SHP77 (cell line): ENCODE measurements at regions not wholly inside any gene's neighbourhood (a gene's known extent, or its start where the extent isn't known, plus 50 kb on each side); places are given as distances from the start of the nearest gene placed in this dataset.

ENCODE experiments used
- DNase-seq, 2 experiments: peaks; one replicate each; lab custom pipeline; 2025; lab: John Stamatoyannopoulos, UW

DNA sequence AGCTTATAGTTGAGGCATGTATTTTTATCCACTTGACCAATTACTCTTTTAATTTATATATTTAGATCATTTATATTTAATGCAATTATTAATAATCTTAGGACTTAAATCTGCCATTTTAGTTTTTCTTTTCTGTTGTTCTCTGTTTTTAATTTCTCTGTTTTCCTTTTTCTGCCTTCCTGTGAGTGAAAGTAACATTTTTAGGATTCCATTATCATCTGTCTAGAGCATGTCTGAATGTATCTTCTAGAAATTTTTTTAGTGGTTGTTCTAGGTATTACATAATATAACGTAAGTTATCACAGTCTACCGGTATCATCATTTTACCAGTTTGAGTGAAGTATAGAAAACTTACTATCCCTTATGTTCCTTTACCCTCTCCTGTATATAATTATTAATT, 197.3 kb downstream of the UNC5CL start:
- DNase-seq, result no peak

DNA sequence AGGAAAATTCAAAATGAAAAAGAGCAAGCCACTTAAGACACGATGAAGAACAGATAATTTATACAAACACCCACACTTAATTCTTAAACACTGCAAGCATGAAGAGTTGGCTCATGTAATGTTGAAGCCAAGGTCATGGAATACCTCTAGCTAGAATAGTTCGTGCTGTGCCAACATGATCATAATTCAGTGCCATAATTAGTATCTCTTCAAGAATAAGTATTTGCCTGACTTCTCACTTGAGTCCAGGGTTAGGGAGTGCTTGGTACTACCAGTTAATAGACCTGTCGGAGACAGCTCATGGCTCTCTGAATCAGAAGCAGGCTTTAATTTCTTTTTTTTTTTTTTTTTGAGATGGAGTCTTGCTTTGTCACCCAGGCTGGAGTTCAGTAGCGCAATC, 206.3 kb downstream of the UNC5CL start:
- no peak for DNase-seq

DNA sequence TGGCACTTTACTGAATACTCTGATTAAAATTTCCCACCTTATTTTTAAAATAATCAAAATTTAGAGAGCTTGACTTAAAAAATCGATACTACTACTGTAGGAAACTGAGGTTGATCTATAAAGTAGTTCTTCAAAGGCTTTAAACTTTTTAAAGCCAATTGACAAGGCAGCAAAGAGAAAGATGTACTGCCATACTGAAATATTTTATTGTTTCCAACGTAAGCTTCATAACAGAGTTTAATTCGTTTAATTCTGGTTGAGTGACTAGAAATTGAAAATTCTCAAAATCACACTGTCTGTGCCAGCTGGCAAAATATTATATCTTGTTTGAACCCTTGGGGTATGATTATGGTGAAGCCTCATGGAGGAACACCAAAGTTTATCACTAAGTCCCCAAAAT, 207.6 kb downstream of the UNC5CL start:
- no peak for DNase-seq

DNA sequence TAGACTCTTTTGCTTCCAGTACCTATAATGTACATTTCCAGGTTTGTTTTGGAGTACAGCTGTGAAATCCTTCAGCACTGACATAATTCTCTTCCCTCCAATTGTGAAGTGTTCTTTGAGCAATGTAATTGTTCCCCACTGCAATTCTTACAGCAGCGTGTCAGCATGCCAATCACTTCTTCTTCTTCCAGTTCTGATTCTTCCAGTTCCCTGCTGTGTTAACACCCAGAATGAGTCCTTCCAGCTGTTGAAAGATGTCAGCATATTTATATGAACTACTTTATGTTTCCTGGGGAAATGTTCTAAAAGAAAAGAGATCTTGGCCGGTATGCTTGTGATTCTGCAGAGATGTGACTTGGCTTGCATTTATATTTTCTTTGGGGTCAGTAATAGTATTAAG, 213.9 kb downstream of the UNC5CL start:
- no peak for DNase-seq

DNA sequence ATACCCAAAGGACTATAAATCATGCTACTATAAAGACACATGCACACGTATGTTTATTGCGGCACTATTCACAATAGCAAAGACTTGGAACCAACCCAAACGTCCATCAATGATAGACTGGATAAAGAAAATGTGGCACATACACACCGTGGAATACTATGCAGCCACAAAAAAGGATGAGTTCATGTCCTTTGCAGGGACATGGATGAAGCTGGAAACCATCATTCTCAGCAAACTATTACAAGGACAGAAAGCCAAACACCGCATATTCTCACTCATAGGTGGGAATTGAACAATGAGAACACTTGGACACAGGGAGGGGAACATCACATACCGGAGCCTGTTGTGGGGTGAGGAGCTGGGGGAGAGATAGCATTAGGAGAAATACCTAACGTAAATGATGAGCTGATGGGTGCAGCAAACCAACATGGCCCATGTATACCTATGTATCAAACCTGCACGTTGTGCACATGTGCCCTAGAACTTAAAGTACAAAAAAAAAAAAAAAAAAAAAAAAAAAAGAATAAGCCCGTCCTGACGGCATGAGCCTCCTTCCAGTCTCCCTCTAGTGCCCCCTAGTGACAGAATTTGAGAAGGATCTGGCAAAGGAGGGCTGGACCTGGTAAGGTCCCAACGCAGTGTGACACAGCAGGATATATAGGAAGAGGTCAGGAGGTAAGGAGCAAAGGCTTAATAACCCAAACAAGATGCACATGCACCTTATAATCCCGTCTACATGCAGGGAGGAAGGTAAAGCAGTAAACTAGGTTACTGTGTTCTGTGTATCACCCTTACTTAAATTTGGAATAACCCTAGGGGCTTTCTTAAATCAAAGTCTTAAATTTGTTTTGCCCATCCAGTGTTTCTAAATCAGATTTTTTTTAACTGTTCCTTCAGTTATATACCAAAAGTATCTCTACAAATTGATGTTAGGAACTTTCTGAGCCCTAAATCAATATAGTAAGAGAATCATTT, 214.8 kb downstream of the UNC5CL start:
- peak; percentile 42 to 56 for DNase-seq

DNA sequence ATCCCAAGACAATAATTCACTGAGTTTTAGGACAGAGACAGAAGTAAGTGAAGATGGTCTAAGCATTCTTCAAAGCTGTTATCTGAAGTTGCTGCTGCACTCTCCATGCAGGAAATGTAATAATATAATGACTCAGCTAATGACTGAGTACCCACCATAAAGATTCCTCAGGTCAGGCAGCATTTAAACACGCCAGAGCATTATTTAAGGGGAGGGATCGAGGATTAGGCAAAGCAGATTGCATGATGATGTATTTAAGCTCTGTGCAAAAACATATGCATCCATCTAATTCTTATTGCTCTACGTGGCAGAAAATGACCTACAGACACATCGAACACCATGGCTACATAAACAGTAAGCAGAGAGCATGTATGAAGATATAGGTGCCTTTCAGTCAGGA, 216.4 kb downstream of the UNC5CL start:
- no peak for DNase-seq

DNA sequence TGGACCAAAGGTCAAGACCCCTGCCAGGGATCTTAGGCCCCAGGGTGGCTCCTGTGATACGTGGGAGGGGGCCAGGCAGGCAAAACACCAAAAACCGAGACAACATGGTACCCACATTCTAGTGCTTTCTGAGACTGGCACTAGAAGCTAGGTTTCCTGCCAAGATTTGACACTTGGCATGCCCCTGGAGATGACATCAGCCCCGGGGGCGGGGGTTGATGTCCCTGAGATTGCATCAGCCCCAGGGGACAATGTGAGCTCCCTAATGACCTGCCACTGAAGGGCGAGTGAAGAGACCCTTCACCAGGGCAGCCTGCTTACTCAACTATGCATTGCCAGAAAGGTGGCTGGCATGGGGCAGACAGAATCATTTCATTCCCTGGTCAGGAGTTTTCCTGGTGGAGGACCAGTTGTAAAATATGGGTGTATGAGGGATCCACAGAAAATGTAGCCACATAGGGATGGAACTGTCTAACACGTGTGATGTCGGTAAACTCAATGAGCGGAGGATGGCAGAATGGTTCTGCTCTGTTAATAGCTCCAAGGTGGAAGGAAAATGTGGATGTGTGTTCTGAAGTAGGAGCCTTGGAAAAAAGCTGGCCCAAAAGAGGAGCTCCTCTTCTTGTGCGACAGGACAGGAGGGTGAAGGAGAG, 219.7 kb downstream of the UNC5CL start:
- DNase-seq, result no peak

DNA sequence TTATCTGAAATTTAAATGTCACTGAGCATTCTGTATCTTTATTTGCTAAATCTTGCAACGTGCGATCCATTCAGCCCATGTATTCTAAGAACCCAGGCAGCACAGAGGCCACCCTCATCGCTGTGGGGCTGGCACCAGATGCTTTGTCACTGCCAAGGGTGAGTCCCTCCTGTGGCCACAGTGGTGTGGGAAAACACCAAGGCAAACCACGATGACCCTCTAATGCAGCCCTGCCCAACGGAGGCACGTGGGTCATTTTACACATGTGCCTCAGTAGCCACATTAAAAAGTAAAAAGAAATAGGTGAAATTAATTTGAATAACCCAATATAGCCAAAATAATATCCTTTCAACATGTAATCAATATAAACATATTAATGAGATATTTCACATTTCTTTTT, 221.7 kb downstream of the UNC5CL start:
- DNase-seq, result no peak

DNA sequence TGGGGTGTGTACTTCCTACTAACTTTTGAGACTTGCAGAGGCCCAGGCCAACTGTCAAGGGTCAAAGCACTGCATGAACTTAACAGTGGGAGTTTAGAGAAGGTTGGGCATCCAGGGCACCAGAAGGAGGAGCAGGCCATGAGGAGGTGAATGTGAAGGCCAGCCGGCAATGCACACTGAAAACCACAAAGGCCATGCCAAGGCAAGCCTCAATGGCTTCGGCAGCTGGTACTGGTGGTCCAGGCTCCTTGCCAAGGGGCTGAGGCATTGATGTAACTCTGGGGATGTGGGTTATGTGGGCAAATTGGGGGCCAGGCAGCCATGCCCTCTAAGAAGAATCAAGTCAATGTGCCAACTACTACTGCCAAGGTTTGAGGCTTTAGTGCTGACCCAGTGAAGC, 222.4 kb downstream of the UNC5CL start:
- no peak for DNase-seq

DNA sequence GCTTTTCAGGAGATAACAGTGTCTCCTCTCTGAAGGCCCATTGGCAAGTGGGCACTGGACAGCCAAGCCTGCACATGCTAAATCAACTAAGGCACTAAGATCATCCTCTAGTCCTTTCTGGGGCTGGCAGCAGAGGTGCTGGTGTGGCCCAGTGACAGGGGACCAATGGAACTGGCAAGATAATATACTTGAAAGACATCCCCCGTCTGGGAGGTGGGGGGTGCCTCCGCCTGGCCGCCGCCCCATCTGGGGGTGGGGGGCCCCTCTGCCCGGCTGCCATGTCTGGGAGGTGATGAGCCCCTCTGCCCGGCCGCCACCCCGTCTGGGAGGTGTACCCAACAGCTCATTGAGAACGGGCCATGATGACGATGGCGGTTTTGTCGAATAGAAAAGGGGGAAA, 223.3 kb downstream of the UNC5CL start:
- no peak for DNase-seq

DNA sequence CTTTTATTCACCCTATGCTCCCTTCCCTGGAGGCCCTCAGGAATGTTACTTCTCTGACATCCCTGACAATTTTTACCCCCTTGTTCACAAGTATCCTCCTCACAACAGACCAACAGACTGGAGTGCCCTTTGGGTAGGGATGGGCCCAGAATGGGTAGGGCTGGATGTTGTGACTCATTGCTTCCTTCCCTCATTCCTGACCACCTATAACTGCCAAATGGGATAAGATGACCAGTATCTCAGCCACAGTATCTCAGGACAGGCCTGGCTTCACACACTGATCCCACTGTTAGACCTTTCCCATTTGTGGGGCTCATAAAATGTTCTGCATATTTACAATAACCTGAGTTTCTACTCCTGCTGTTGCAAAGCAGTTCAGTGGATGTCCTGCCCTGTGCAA, 223.0 kb upstream of the LRFN2 start:
- no peak for DNase-seq

DNA sequence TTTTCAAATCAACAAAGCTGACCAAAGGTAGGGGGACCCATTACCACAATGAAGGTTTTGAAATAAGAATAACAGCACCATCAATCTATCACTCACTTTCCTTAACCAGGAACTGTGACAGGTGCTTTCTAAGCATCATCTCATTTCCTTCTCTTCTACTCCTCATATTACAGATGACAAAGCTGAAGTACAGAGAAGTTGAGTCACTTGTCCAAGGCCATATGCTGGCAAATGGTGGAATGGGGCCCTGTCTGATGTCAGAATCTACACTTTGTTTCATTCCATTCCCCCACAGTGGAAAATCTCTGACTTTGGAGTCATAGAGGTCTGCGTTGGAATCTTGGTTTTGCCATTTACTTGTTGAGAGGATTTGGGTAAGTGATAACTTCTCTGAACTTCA, 222.5 kb upstream of the LRFN2 start:
- DNase-seq, result no peak

DNA sequence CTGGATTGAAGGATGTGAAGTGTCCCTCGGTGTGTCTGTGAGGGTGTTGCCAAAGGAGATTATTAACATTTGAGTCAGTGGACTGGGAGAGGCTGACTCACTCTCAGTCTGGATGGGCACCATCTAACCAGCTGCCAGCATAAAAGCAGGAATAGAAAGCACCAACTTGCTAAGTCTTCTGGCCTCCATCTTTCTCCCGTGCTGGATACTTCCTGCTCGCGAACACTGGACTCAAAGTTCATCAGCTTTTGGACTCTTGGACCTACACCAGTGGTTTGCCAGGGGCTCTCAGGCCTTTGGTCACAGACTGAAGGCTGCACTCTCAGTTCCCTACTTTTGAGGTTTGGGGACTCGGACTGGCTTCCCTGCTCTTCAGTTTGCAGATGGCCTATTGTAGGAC, 220.3 kb upstream of the LRFN2 start:
- no peak for DNase-seq

DNA sequence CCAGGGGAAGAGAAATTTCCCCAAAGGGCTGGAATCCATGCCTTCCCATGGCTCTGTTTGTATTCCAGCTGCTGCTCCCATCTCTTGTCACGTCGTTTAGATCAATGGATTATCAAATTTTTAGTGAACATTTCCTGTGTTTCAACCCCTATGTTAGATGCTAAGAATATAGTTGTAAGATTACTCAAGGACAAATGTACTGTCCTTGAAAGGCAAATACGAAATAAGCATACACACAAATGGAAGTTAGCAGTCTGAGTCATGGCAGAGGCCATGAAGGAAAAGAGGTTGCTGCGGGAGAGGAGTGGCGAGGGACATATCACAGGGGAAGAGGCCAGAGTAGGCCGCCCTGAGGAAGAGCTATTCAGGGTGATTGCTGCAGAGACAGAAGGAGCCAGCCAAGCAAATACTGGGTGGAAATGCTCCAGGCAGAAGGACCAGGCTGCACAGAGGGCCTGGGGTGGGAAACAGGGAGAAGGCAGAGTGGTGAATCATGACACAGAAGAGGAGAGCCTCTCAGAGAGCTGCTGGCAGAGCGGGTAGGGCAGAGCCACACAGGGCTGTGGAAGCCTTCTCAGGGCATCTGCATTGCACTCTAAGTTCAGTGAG, 219.2 kb upstream of the LRFN2 start:
- no peak for DNase-seq

DNA sequence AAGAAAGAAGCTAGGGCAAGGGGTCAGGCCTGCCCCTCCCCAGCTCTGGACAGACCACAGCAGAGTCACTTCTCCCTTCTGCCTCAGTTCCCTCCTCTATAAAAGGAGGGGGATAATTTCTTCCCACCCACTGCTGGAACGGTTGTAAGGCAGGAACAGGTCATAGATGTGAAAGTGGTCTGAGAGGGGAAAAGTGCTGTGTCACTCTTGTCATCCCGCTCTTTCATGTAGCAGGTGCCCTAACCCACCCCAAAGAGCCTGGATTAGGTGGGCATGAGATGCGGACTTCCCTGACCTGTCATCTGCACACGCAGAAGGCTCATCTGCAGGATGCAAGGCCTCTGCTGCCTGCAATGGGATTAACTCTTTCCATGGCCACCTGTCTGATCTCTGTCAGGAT, 218.2 kb upstream of the LRFN2 start:
- no peak for DNase-seq

DNA sequence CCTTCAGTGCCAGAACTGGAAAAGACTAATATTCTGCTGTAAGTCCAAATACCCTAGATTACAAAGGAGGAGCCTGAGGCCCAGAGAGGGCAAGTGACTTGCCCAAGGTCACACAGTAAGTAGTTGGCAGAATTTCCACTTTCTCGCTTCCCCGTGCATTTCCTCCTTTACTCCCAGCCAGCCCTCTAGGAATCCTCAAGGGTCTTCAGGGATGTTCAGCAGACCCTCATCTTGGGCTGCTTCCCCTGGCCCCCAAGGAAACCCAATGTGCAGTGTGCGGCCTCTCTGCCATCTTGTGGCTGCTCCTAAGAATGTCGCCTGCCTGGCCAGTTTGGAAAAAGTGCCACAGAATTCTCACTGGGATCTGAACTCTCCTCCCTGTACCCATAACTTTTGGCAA, 217.7 kb upstream of the LRFN2 start:
- no peak for DNase-seq

DNA sequence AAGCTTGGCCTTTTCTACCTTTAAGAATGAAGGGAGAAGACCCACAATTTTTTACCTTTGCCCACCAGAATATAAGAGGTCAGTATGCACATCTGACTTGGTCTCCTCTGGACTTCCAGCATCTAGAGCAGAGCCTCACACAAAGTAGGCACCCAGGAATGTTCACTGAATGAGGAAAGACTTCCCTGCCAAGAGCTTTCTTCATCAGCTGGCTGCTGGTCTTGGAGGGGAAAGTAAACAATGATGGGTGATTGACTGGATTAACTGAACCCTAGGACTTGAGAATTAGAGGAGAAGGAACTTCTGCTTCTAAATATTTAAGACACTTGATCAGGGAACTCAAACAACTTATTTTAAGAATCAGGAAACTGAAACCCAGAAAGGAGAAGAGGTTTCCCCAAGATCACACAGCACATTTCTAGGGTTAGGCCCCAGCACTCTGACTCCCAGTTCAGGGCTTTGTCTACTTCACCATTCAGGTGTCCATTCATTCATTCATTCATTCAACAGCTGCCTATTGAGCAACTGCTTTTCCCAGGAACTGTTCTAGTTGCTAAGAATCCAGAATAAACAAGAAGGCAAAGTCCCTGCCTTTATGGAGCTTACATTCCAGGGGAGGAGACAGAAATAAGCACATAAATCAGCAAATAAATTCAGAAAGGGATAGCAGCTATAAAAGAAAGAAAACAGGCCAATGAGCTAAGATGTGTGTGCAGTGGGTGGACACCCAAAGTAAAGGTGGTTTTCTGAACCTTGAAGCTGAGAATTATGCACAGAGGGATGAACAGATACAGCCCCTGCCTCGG, 216.9 kb upstream of the LRFN2 start:
- no peak for DNase-seq

DNA sequence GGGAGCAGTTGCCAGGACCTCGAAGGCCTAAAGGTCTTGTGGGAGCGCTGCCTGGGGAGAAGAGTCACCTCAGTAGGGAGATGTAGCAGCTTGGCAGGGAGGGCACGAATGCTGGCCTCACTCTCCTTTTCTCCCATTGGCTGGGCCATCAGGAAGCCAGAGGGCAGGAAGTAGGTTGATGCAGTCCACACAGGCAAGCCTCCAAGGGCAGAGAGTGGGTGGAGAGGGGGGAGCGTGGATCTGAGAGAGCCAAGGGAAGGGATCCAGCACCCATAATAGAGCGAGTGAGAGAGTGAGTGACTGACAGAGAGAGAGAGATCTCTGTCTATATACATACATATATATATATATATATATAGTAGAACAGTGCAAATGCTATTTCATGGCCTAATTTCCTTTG, 215.3 kb upstream of the LRFN2 start:
- no peak for DNase-seq

DNA sequence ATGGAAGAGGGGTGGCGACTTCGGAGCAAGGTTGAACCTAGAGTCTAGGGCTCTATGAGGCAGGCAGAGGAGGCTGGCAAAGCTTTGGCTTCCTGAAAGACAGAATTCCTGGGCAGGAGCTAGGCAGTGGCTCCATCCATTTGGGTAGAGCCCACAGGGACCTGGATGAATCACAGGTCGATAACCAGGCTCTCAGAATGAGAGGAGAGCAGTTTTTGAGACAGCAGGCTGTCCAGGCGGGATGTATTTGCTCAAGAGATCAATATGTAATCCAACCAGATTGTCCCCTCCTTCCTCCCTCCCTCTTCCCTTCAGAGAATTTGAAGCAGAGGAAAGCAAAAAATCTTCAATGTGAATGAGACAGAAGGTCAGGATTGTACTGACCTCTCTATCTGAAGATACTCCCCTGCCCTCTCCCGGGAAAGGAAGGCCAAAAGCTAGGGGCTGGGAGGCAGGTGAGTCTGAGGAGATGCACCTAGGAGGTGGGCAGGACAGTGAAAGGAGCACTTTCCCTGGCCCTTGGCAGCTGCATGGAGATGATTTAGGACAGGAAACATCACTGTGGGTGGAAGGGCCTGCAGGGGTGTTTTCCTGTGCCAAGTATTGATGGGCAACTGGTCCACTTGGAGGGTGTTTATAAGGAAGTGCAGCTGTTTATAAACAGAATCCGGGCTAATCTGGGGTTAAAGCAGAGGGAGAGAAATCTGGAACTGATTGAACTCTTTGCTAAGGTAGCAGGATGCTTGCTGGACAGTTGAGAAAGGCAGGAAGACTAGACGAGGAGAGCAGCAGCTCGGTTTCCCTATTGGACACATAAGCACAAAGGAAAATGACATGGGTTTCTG, 212.4 kb upstream of the LRFN2 start:
- DNase-seq, result no peak

DNA sequence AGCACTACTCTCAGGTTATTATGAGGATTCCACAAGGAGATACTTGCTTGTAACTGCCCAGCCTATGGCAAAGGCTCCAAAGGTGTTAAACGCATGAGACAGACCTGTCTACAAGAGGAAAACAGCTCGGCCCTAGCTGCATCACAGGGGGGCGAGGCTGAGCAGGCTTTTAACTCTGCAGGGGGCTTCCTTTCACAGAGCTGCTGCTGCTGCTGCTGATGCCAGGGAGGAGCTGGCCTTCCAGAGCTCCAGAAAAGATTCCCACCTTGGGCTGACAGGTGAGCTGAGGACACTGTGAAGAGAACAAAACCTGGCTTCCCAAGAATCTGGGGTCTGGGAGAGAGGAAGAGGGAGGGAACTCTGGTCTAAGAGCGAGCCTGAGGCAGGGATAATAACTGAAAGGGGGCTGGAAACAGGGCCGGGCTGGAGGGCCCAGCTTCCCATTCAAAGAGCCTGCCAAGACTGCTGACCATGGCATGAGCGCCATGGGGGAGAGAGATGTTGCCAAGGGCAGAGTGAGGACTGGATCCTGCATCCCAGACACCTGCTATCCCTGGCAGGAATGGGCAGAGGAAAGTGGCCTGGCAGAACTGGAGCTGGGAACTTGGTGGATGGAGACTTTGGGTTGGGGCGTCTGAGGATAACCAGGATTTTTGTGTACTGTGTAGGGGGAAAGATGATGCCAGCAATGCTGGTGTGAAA, 211.1 kb upstream of the LRFN2 start:
- no peak for DNase-seq
